ENCODE measurements at regions not wholly inside any gene's neighbourhood (a gene's known extent, or its start where the extent isn't known, plus 50 kb on each side); places are given as distances from the start of the nearest gene placed in this dataset.
"Not testable (repeated sequence)": the region's sequence is repeated elsewhere in the genome, so short reads cannot be mapped to it uniquely, and the experiment has no call there.

GRCh38 chrX:79026742-79027141 lies 81.6 kb downstream of the P2RY10 start:
- H3K27ac ChIP-seq; H3K27me3 ChIP-seq; H3K4me1 ChIP-seq; intact Hi-C loops (cut with DNase I); H3K36me3 ChIP-seq (replicated peaks in 1 of 2; ENCODE audit: insufficient read depth in 1 of 2, low read depth in 2 of 2); H3K4me3 ChIP-seq; ATAC-seq; H3K9me3 ChIP-seq; DNase-seq: not testable (repeated sequence)
- WGBS, 2 donors = 50 to 52% methylated on average over 2 of the region's 2 CpGs

- H3K4me3 ChIP-seq = no peak overlapping the region
- H3K36me3 ChIP-seq (replicated peaks in 1 of 2; ENCODE audit: insufficient read depth in 1 of 2, low read depth in 2 of 2) = no peaks in the 10 kb centered on the region
- ATAC-seq (no peak), DNase-seq (no peak)
- H3K27ac ChIP-seq = no peak overlapping the region
- TF ChIP-seq CTCF (IDR thresholded peaks at IDR 0.05) = no peak
- TF ChIP-seq POLR2A (IDR thresholded peaks at IDR 0.05) = no peak
- WGBS, 2 donors = 13 to 24% methylated on average over 1 of the region's 1 CpG
- H3K4me1 ChIP-seq = no peaks in the 10 kb centered on the region
- intact Hi-C loops (cut with DNase I) = no loop called here
- no peaks in the 10 kb centered on the region for H3K27me3 ChIP-seq
- H3K9me3 ChIP-seq = no peaks in the 10 kb centered on the region
These were observed 90.2 kb downstream of the P2RY10 start for GRCh38 chrX:79035421-79035820.

GRCh38 chrX:79036157-79036880 lies 91.1 kb downstream of the P2RY10 start:
- H3K4me1 ChIP-seq = no peaks in the 10 kb centered on the region
- no peak for DNase-seq
- no peaks in the 10 kb centered on the region for H3K9me3 ChIP-seq
- 34 to 48% methylated on average over 4 of the region's 4 CpGs for WGBS, 2 donors
- H3K27ac ChIP-seq = no peak overlapping the region
- ATAC-seq = no peak
- TF ChIP-seq POLR2A (IDR thresholded peaks at IDR 0.05) (no peak), CTCF (IDR thresholded peaks at IDR 0.05) (no peak)
- intact Hi-C loops (cut with DNase I) = no loop called here
- no peaks in the 10 kb centered on the region for H3K36me3 ChIP-seq (replicated peaks in 1 of 2; ENCODE audit: insufficient read depth in 1 of 2, low read depth in 2 of 2)
- no peaks in the 10 kb centered on the region for H3K27me3 ChIP-seq
- no peak overlapping the region for H3K4me3 ChIP-seq

- intact Hi-C loops (cut with DNase I) = no loop called here
- H3K27ac ChIP-seq = no peak overlapping the region
- TF ChIP-seq POLR2A (IDR thresholded peaks at IDR 0.05) (no peak), CTCF (IDR thresholded peaks at IDR 0.05) (no peak)
- H3K27me3 ChIP-seq = no peaks in the 10 kb centered on the region
- no peak for DNase-seq
- no peaks in the 10 kb centered on the region for H3K9me3 ChIP-seq
- 57 to 61% methylated on average over 5 of the region's 5 CpGs for WGBS, 2 donors
- H3K4me3 ChIP-seq = no peak overlapping the region
- no peaks in the 10 kb centered on the region for H3K36me3 ChIP-seq (replicated peaks in 1 of 2; ENCODE audit: insufficient read depth in 1 of 2, low read depth in 2 of 2)
- H3K4me1 ChIP-seq = no peaks in the 10 kb centered on the region
- no peak for ATAC-seq
These were observed 78.8 kb upstream of the GPR174 start for GRCh38 chrX:79065696-79066095.

GRCh38 chrX:79078114-79078513 lies 66.4 kb upstream of the GPR174 start:
- intact Hi-C loops (cut with DNase I) = no loop called here
- Histone ChIP-seq H3K27ac (no peak overlapping the region), H3K36me3 (replicated peaks in 1 of 2; ENCODE audit: insufficient read depth in 1 of 2, low read depth in 2 of 2) (no peaks in the 10 kb centered on the region), H3K4me3 (no peak overlapping the region), H3K9me3 (no peaks in the 10 kb centered on the region), H3K27me3 (no peaks in the 10 kb centered on the region), H3K4me1 (no peaks in the 10 kb centered on the region)
- DNase-seq (no peak), ATAC-seq (no peak)
- TF ChIP-seq POLR2A (IDR thresholded peaks at IDR 0.05) (no peak), CTCF (IDR thresholded peaks at IDR 0.05) (no peak)
- WGBS, 2 donors = 59 to 68% methylated on average over 4 to 6 of the region's 6 CpGs
